ENCODE measurements at regions not wholly inside any gene's neighbourhood (a gene's known extent, or its start where the extent isn't known, plus 50 kb on each side); places are given as distances from the start of the nearest gene placed in this dataset.

DNA sequence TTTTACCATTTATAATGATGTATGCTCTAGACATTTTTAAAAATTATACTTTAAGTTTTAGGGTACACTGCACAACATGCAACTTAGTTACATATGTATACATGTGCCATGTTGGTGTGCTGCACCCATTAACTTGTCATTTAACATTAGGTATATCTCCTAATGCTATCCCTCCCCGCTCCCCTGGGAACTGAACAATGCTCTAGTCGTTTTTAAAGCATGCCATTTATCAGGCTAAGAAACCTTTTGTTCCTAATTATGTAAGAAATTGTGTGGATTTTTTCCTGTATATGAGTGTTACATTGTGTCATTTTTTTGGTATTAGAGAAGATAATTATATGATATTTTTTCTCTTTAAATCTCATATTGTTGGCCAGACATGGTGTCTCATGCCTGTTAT, 72.8 kb upstream of the SGCD start:
- TF ChIP-seq, protein P1, sequence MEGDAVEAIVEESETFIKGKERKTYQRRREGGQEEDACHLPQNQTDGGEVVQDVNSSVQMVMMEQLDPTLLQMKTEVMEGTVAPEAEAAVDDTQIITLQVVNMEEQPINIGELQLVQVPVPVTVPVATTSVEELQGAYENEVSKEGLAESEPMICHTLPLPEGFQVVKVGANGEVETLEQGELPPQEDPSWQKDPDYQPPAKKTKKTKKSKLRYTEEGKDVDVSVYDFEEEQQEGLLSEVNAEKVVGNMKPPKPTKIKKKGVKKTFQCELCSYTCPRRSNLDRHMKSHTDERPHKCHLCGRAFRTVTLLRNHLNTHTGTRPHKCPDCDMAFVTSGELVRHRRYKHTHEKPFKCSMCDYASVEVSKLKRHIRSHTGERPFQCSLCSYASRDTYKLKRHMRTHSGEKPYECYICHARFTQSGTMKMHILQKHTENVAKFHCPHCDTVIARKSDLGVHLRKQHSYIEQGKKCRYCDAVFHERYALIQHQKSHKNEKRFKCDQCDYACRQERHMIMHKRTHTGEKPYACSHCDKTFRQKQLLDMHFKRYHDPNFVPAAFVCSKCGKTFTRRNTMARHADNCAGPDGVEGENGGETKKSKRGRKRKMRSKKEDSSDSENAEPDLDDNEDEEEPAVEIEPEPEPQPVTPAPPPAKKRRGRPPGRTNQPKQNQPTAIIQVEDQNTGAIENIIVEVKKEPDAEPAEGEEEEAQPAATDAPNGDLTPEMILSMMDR (IDR thresholded peaks at IDR 0.05): no peak
- no peak for TF ChIP-seq POLR2A (IDR thresholded peaks at IDR 0.05)
